ENCODE measurements at regions not wholly inside any gene's neighbourhood (a gene's known extent, or its start where the extent isn't known, plus 50 kb on each side); places are given as distances from the start of the nearest gene placed in this dataset.

GRCh38 chr13:21942061-21942460 is 271.2 kb downstream of the FGF9 start:
- Histone ChIP-seq H3K14ac (replicated peaks; ENCODE audit: low read depth, low read length) (no peak overlapping the region), H2BK20ac (ENCODE audit: low read depth, low read length) (no peak overlapping the region), H3K9ac (ENCODE audit: low read depth, low read length) (no peak overlapping the region), H2BK5ac (ENCODE audit: low read depth, low read length, poor library complexity, severe bottlenecking) (no peak overlapping the region), H3K27ac (ENCODE audit: insufficient read depth, low read length) (no peak overlapping the region), H2BK120ac (ENCODE audit: low read depth, low read length) (no peak overlapping the region), H4K8ac (ENCODE audit: low read depth in 2 of 2, low read length in 2 of 2) (no peak overlapping the region), H3K79me1 (ENCODE audit: low read depth in 1 of 2, low read length in 2 of 2) (no peaks in the 10 kb centered on the region), H3K56ac (ENCODE audit: extremely low read depth, insufficient read depth, low read length) (no peak overlapping the region), H4K20me1 (ENCODE audit: insufficient read depth, low read length) (no peaks in the 10 kb centered on the region), H3K18ac (ENCODE audit: low read depth, low read length) (no peak overlapping the region), H3K4ac (ENCODE audit: low read depth, low read length) (no peak overlapping the region), H4K91ac (ENCODE audit: insufficient read depth, low read depth, low read length) (no peak overlapping the region), H3K4me2 (ENCODE audit: low read depth, low read length) (no peak overlapping the region), H2AK9ac (replicated peaks; ENCODE audit: low read depth, low read length, poor library complexity) (no peak overlapping the region), H2BK15ac (ENCODE audit: low read depth, low read length) (no peak overlapping the region), H3K4me3 (ENCODE audit: insufficient read depth, low read depth, low read length) (no peak overlapping the region), H3K4me1 (ENCODE audit: control insufficient read depth, insufficient read depth, low read length) (peaks cover 6% of the 10 kb centered on the region; the same call in 1 of the 2 replicates), H3K9me3 (ENCODE audit: control insufficient read depth, insufficient read depth, low read length) (peaks cover 18% of the 10 kb centered on the region), H2AK5ac (ENCODE audit: low read depth, low read length) (no peak overlapping the region), H3K9me1 (ENCODE audit: insufficient read depth, low read length) (no peaks in the 10 kb centered on the region), H3K36me3 (ENCODE audit: control insufficient read depth, insufficient read depth, low read length) (no peaks in the 10 kb centered on the region), H3K27me3 (ENCODE audit: control insufficient read depth, insufficient read depth, low read length) (peaks cover 2% of the 10 kb centered on the region; the same call in 1 of the 2 replicates), H4K5ac (ENCODE audit: low read depth, low read length) (no peak overlapping the region), H2AFZ (replicated peaks; ENCODE audit: low read length, poor library complexity) (no peak overlapping the region), H3K23ac (ENCODE audit: low read depth, low read length) (no peak overlapping the region)
- no peak for DNase-seq
- CTCF ChIA-PET: no interaction called here
- 80% methylated on average over 1 of the region's 7 CpGs; no CpG with 5 or more reads in 1 of the 2 experiments for WGBS, 2 experiments (ENCODE audit: extremely low coverage in 2 of 2, insufficient read length in 1 of 2)
- dilution Hi-C loops (cut with HindIII; ENCODE audit: low sequenced_read_pairs, unreplicated experiment): no loop called here
- ATAC-seq (ENCODE audit: low read depth): no peak
- no TSS peak for BruUV-seq (replicated peaks)
- POLR2A ChIA-PET (ENCODE audit: unreplicated experiment): no interaction called here
- TF ChIP-seq NFE2L2 (IDR thresholded peaks at IDR 0.05; ENCODE audit: low read depth, low read length): no peak
- no peak for TF ChIP-seq RAD21 (IDR thresholded peaks at IDR 0.05; ENCODE audit: low read length)
- no peak for TF ChIP-seq POLR2A (IDR thresholded peaks at IDR 0.05; ENCODE audit: low read depth, low read length)
- TF ChIP-seq CEBPB (IDR thresholded peaks at IDR 0.05; ENCODE audit: low read depth, low read length): no peak
- no peak for TF ChIP-seq ELK1 (IDR thresholded peaks at IDR 0.05; ENCODE audit: borderline replicate concordance, low read depth, low read length)
- TF ChIP-seq USF2 (IDR thresholded peaks at IDR 0.05; ENCODE audit: low read depth, low read length): no peak
- no peak for TF ChIP-seq BHLHE40 (IDR thresholded peaks at IDR 0.05; ENCODE audit: low read depth, low read length)
- TF ChIP-seq CHD1 (IDR thresholded peaks at IDR 0.05; ENCODE audit: low read depth, low read length): no peak
- TF ChIP-seq FOS (IDR thresholded peaks at IDR 0.05; ENCODE audit: low read depth, low read length): no peak
- TF ChIP-seq RCOR1 (IDR thresholded peaks at IDR 0.05; ENCODE audit: insufficient replicate concordance, low read length): no peak
- TF ChIP-seq CTCF (conservative IDR thresholded peaks at IDR 0.05; ENCODE audit: low read depth, low read length): no peak
- TF ChIP-seq RFX5 (IDR thresholded peaks at IDR 0.05; ENCODE audit: low read depth, low read length): no peak
- TF ChIP-seq MAFK (IDR thresholded peaks at IDR 0.05; ENCODE audit: low read depth, low read length): no peak
- no peak for TF ChIP-seq MAZ (IDR thresholded peaks at IDR 0.05; ENCODE audit: borderline replicate concordance, low read depth, low read length)
- TF ChIP-seq SMC3 (IDR thresholded peaks at IDR 0.05; ENCODE audit: low read depth, low read length): no peak
- TF ChIP-seq MXI1 (IDR thresholded peaks at IDR 0.05; ENCODE audit: borderline replicate concordance, low read depth, low read length): no peak
- intact Hi-C loops (cut with micrococcal nuclease): no loop called here
- in situ Hi-C loops (cut with MboI; ENCODE audit: low sequenced_read_pairs): no loop called here
